ENCODE measurements at regions not wholly inside any gene's neighbourhood (a gene's known extent, or its start where the extent isn't known, plus 50 kb on each side); places are given as distances from the start of the nearest gene placed in this dataset.

GRCh38 chr5:163094492-163095180 lies 342.8 kb upstream of the CCNG1 start:
- no peaks in the 10 kb centered on the region for H3K9me3 ChIP-seq (ENCODE audit: control insufficient read depth, low read depth, low read length)
- Mint-ChIP-seq H3K4me3 (no peak overlapping the region), H3K27me3 (ENCODE audit: low read depth) (peaks cover 1% of the 10 kb centered on the region; the same call in 1 of the 2 replicates), H3K4me1 (no peaks in the 10 kb centered on the region), H3K36me3 (ENCODE audit: insufficient read depth in 1 of 3, low read depth in 3 of 3) (no peaks in the 10 kb centered on the region), H3K9me3 (no peaks in the 10 kb centered on the region), H3K27ac (no peak overlapping the region)
- no peaks in the 10 kb centered on the region for H3K27me3 ChIP-seq (ENCODE audit: insufficient read depth, low read length)
- H2AK5ac ChIP-seq (ENCODE audit: insufficient read length, low read length): no peak overlapping the region
- no peak overlapping the region for H3K27ac ChIP-seq (ENCODE audit: insufficient read length, low read depth, low read length)
- no peak overlapping the region for H2BK120ac ChIP-seq (ENCODE audit: low read depth, low read length, poor library complexity, severe bottlenecking)
- no peak overlapping the region for H3K56ac ChIP-seq (ENCODE audit: insufficient read length, low read depth, low read length)
- no peaks in the 10 kb centered on the region for H3K79me2 ChIP-seq (ENCODE audit: insufficient read depth, low read length)
- H4K8ac ChIP-seq (replicated peaks; ENCODE audit: insufficient read length, low read depth, low read length): no peak overlapping the region
- H2BK15ac ChIP-seq (ENCODE audit: low read depth, low read length): no peak overlapping the region
- no peaks in the 10 kb centered on the region for H3K79me1 ChIP-seq (ENCODE audit: insufficient read depth, low read depth, low read length, poor library complexity, severe bottlenecking)
- H3K4ac ChIP-seq (ENCODE audit: low read depth, low read length): no peak overlapping the region
- H3K14ac ChIP-seq (ENCODE audit: insufficient read depth, low read length): no peak overlapping the region
- no peak overlapping the region for H3K18ac ChIP-seq (ENCODE audit: insufficient read length, low read depth, low read length)
- no CpG with 5 or more reads among the region's 8 CpGs for WGBS (ENCODE audit: extremely low coverage, insufficient read length, low lambda C conversion rate)
- H4K20me1 ChIP-seq (ENCODE audit: control insufficient read depth, insufficient read depth, insufficient read length): no peaks in the 10 kb centered on the region
- H3K9ac ChIP-seq (ENCODE audit: extremely low read depth, insufficient read length, low read length): no peak overlapping the region
- no peak overlapping the region for H3K4me2 ChIP-seq (ENCODE audit: insufficient read depth, insufficient read length, low read length)
- no peak overlapping the region for H3T11ph ChIP-seq (ENCODE audit: low read length)
- H3K23ac ChIP-seq (ENCODE audit: insufficient read length, low read depth, low read length): no peak overlapping the region
- H2BK12ac ChIP-seq (ENCODE audit: insufficient read length, low read depth, low read length): no peak overlapping the region
- TF ChIP-seq CTCF (conservative IDR thresholded peaks at IDR 0.05): no peak
- H2AFZ ChIP-seq (ENCODE audit: low read length): no peak overlapping the region
- H2BK5ac ChIP-seq (ENCODE audit: insufficient read length, low read length): no peak overlapping the region
- H2BK20ac ChIP-seq (ENCODE audit: low read depth, low read length, poor library complexity, severe bottlenecking): no peak overlapping the region
- no peak overlapping the region for H4K91ac ChIP-seq (ENCODE audit: insufficient read length, low read depth, low read length)
- no peaks in the 10 kb centered on the region for H3K4me1 ChIP-seq (ENCODE audit: insufficient read depth, low read length)
- H4K5ac ChIP-seq (ENCODE audit: insufficient read length, low read depth, low read length): no peak overlapping the region
- no peak for DNase-seq
- H3K23me2 ChIP-seq (ENCODE audit: insufficient read length, low read depth, low read length, poor library complexity, severe bottlenecking): no peaks in the 10 kb centered on the region
